Vagina (tissue), 2 donors: ENCODE measurements at regions not wholly inside any gene's neighbourhood (a gene's known extent, or its start where the extent isn't known, plus 50 kb on each side); places are given as distances from the start of the nearest gene placed in this dataset.

Experiments
- DNase-seq, 2 donors: peaks; one replicate each; pipeline ENCODE4 v3.0.0-alpha.2; 2017; ENCODE audit errors: extremely low spot score in 2 of 2
- H3K27ac ChIP-seq: fragments of 200-600 bp; sonication (generic); one replicate; pipeline ENCODE4 v1.5.1; 2019
- H3K27me3 ChIP-seq: fragments of 200-600 bp; sonication (generic); one replicate; pipeline ENCODE4 v1.5.1; 2019
- H3K36me3 ChIP-seq, 2 donors: fragments of 200-600 bp; sonication (generic); one replicate each; pipeline ENCODE4 v1.5.1; 2017 to 2019
- H3K4me1 ChIP-seq: fragments of 200-600 bp; sonication (generic); one replicate; pipeline ENCODE4 v1.5.1; 2019
- H3K4me3 ChIP-seq, 2 donors: fragments of 200-600 bp; sonication (generic); 1 replicate in 1 of 2; 2 replicates in 1 of 2; pipeline ENCODE4 v1.5.1; 2016 to 2019
- H3K9me3 ChIP-seq: fragments of 200-600 bp; sonication (generic); one replicate; pipeline ENCODE4 v1.5.1; 2019
- POLR2A ChIP-seq, 2 donors: fragments of 450-650 bp; IDR thresholded peaks; one replicate each; pipeline ENCODE4 v1.6.1; 2017; ENCODE audit warnings: antibody characterized with exemption in 2 of 2, mild to moderate bottlenecking in 2 of 2, moderate library complexity in 2 of 2
- POLR2AphosphoS5 ChIP-seq, 2 donors: sonication (generic); formaldehyde crosslinking; IDR thresholded peaks; one replicate each; pipeline ENCODE4 v1.9.0; 2017; ENCODE audit warnings: antibody characterized with exemption in 2 of 2, mild to moderate bottlenecking in 2 of 2, low read depth in 1 of 2; ENCODE audit not compliant: insufficient read depth in 1 of 2
- intact Hi-C: fragments of 100-400 bp; cut with DNase I; formaldehyde crosslinking; loops from one replicate; pipeline ENCODE4 v1.15.1; 2023
- TF ChIP-seq, protein P1 (sequence below), 3 experiments: fragments of 450-650 bp in 2 of 3; fragments of 200-600 bp in 1 of 3; sonication (generic) in 1 of 3; IDR thresholded peaks; one replicate each; pipeline ENCODE4 v1.5.1; 2017 to 2019; ENCODE audit warnings: antibody characterized with exemption in 3 of 3, mild to moderate bottlenecking in 2 of 3, moderate library complexity in 2 of 3

DNA sequence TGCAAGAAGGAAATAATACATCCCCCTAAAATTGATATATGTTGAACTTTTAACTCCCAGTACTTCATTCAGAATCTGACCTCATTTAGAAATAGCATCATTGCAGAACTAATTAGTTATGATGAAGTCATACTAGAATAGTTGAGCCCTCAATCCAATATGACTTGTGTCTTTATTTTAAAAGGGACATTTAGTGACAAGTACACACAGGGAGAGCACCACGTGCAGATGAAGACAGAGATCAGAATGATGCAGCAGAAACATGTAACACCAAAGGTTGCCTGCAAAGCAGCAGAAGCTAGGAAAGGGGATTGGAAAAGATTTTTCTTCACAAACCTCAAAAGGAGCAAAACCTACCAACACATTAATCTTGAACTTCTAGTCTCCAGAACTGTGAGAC, 2602.5 kb downstream of the PCDH9 start:
- TF ChIP-seq, protein P1, sequence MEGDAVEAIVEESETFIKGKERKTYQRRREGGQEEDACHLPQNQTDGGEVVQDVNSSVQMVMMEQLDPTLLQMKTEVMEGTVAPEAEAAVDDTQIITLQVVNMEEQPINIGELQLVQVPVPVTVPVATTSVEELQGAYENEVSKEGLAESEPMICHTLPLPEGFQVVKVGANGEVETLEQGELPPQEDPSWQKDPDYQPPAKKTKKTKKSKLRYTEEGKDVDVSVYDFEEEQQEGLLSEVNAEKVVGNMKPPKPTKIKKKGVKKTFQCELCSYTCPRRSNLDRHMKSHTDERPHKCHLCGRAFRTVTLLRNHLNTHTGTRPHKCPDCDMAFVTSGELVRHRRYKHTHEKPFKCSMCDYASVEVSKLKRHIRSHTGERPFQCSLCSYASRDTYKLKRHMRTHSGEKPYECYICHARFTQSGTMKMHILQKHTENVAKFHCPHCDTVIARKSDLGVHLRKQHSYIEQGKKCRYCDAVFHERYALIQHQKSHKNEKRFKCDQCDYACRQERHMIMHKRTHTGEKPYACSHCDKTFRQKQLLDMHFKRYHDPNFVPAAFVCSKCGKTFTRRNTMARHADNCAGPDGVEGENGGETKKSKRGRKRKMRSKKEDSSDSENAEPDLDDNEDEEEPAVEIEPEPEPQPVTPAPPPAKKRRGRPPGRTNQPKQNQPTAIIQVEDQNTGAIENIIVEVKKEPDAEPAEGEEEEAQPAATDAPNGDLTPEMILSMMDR (IDR thresholded peaks at IDR 0.05): no peak
- no peak overlapping the region for H3K27ac ChIP-seq
- no peaks in the 10 kb centered on the region for H3K4me1 ChIP-seq
- DNase-seq: no peak
- H3K27me3 ChIP-seq: no peaks in the 10 kb centered on the region
- H3K9me3 ChIP-seq: no peaks in the 10 kb centered on the region
- no peaks in the 10 kb centered on the region for H3K36me3 ChIP-seq
- intact Hi-C loops: no loop called here
- H3K4me3 ChIP-seq: no peak overlapping the region

DNA sequence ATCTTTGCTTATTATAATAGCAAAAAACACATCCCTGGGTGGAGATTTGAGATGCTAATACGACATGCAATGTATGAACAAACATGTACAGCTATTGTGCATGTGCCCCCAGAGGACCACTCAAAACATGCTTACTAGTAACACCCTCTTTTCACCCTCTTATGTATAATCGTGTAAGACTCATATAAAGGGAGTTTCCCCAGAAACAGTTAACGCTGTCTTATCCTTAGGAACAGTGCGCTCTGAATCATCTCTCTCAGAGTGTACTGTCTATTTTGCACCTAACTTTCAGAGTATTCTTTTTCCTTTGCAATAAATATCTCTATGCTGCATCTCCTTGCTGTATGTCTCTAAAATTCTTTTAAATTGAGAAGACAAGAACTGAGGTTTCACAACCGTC, 2604.0 kb downstream of the PCDH9 start:
- intact Hi-C loops: no loop called here
- DNase-seq: no peak
- Histone ChIP-seq H3K9me3 (no peaks in the 10 kb centered on the region), H3K27me3 (no peaks in the 10 kb centered on the region), H3K36me3 (no peaks in the 10 kb centered on the region), H3K27ac (no peak overlapping the region), H3K4me3 (no peak overlapping the region), H3K4me1 (no peaks in the 10 kb centered on the region)
- TF ChIP-seq POLR2AphosphoS5 (IDR thresholded peaks at IDR 0.05; ENCODE audit: insufficient read depth in 1 of 2, low read depth in 1 of 2) (no peak), POLR2A (IDR thresholded peaks at IDR 0.05) (no peak)
- TF ChIP-seq, protein P1 (IDR thresholded peaks at IDR 0.05): no peak

DNA sequence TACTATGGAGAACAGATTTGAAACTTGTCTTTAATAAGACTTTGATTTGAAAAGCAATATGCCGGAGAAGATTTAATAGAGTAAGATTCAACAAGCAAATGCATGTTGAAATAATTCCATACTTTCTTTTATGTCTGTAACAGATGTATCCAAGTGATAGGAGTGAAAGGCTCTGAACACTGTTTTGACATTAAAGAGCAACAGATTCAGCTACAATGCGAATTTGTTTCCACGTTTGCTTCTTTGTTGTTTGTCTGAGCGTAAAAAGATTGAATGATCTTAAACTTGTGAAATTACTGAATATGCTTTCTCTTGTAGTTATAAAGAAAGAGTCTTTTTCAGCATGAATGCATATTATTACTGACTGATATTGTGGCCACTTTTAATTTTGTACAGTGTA, 2612.9 kb downstream of the PCDH9 start:
- no peaks in the 10 kb centered on the region for H3K27me3 ChIP-seq
- H3K9me3 ChIP-seq: no peaks in the 10 kb centered on the region
- intact Hi-C loops: no loop called here
- H3K4me3 ChIP-seq: no peak overlapping the region
- no peak for DNase-seq
- H3K27ac ChIP-seq: no peak overlapping the region
- TF ChIP-seq POLR2A (IDR thresholded peaks at IDR 0.05) (no peak), POLR2AphosphoS5 (IDR thresholded peaks at IDR 0.05; ENCODE audit: insufficient read depth in 1 of 2, low read depth in 1 of 2) (no peak)
- TF ChIP-seq, protein P1 (IDR thresholded peaks at IDR 0.05): no peak
- H3K4me1 ChIP-seq: no peaks in the 10 kb centered on the region
- H3K36me3 ChIP-seq: no peaks in the 10 kb centered on the region

- intact Hi-C loops: no loop called here
- no peak overlapping the region for H3K27ac ChIP-seq
- no peak for DNase-seq
- H3K27me3 ChIP-seq: no peaks in the 10 kb centered on the region
- TF ChIP-seq POLR2AphosphoS5 (IDR thresholded peaks at IDR 0.05; ENCODE audit: insufficient read depth in 1 of 2, low read depth in 1 of 2) (no peak), POLR2A (IDR thresholded peaks at IDR 0.05) (no peak)
- TF ChIP-seq, protein P1 (IDR thresholded peaks at IDR 0.05): no peak
- H3K4me1 ChIP-seq: no peaks in the 10 kb centered on the region
- no peaks in the 10 kb centered on the region for H3K36me3 ChIP-seq
- no peak overlapping the region for H3K4me3 ChIP-seq
- no peaks in the 10 kb centered on the region for H3K9me3 ChIP-seq
Measured at GRCh38 chr13:64591971-64592370, 2638.2 kb downstream of the PCDH9 start.

- intact Hi-C loops: no loop called here
- Histone ChIP-seq H3K36me3 (no peaks in the 10 kb centered on the region), H3K27ac (no peak overlapping the region), H3K9me3 (no peaks in the 10 kb centered on the region), H3K27me3 (no peaks in the 10 kb centered on the region), H3K4me3 (no peak overlapping the region), H3K4me1 (no peaks in the 10 kb centered on the region)
- TF ChIP-seq POLR2A (IDR thresholded peaks at IDR 0.05) (no peak), POLR2AphosphoS5 (IDR thresholded peaks at IDR 0.05; ENCODE audit: insufficient read depth in 1 of 2, low read depth in 1 of 2) (no peak)
- TF ChIP-seq, protein P1 (IDR thresholded peaks at IDR 0.05): no peak
- no peak for DNase-seq
Measured at GRCh38 chr13:64579331-64579730, 2650.8 kb downstream of the PCDH9 start.
